ACHN (cell line): ENCODE measurements at regions not wholly inside any gene's neighbourhood (a gene's known extent, or its start where the extent isn't known, plus 50 kb on each side); places are given as distances from the start of the nearest gene placed in this dataset.

Source experiments
- DNase-seq: peaks from one replicate; pipeline ENCODE4 v3.0.0-alpha.2; 2015
- in situ Hi-C: cut with HindIII; loops from 2 replicates; pipeline ENCODE4 v1.10.0; 2017; ENCODE audit warnings: low sequenced_read_pairs, low pct_ligation_motif_present, low pct_unique_long_range_greater_than_20kb

- peak; percentile 97 for DNase-seq
- in situ Hi-C loops = no loop called here
Observed at GRCh38 chr7:130904031-130904757, 170.2 kb upstream of the KLF14 start.

DNA sequence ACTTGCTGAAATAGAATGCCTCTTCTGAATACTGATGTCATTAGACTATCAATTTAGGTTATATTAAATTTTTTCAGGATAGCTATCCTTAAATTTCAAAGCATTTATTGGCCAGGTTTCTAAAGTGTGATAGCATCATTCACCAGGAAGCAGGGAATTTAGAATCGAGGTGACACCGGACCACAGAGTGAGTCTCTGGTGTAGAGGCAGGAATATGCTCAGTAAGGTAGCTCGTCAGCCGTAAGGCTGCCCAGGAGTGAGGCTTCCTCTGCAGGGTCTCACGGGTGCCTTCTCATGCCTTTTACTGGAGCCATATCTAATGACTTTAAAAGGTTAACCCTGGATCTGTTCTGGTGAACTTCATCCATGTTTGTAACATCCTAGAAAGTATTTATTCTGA, 170.8 kb upstream of the KLF14 start:
- DNase-seq = no peak
- in situ Hi-C loops = no loop called here

DNA sequence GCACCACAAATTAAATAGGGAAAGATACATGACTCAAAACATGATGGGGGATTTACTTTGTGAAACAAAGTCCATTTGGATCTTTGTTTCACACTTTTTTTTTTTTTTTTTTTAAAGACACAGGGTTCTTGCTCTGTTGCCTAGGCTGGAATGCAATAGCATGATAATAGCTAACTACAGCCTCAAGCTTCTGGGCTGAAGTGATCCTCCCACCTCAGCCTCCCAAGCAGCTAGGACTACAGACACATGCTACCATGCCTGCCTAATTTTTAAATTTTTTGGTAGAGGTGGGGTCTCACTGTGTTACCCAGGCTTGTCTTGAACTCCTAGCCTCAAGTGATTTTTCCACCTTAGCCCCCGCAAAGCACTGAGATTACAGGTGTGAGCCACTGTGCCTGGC, 172.6 kb upstream of the KLF14 start:
- in situ Hi-C loops = no loop called here
- peak; percentile 70 for DNase-seq

GRCh38 chr7:130907439-130907838, 173.4 kb upstream of the KLF14 start:
- DNase-seq = no peak

GRCh38 chr7:130908345-130909160, 174.5 kb upstream of the KLF14 start:
- DNase-seq = peak; percentile 57
- in situ Hi-C loops = no loop called here

More at GRCh38 chr7:130907439-130907838, 173.4 kb upstream of the KLF14 start:
- in situ Hi-C loops = no loop called here

DNA sequence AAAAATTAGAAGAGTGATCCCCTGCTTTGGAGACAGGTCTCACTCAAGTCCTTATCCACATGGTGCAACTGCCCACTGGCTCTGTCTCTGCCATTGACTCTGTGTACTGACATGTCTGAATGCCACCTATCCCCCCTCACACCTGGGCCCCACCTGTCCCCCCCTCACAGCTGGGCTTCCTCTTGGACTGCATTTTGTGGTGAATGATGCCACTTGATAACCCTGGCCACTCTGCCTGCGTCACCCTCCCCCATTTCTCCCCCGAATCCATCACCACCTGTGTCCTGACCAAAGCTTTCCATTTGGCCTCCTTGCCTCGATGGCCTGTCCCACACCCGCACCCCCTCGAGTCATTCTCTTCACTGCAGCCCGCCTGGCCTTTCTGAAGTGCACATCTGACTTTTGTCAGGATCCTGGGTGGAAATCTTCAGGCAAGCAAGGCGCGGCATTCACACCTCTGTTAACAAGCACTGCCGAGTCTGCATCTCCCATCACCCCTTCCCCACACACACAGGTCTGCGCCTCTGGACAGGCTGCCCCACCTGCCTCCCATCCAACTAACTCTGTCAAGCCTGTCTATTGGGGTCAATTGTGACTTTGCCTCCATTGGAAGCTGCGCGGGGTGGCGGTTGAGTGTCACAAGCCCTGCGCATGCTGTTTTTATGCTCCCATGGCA, 175.3 kb upstream of the KLF14 start:
- DNase-seq = no peak
- in situ Hi-C loops = no loop called here

GRCh38 chr7:130909881-130910672, 176.1 kb upstream of the KLF14 start:
- in situ Hi-C loops = no loop called here
- no peak for DNase-seq

- DNase-seq = peak; percentile 78
- in situ Hi-C loops = no loop called here
Observed at GRCh38 chr7:130910949-130911944, 177.2 kb upstream of the KLF14 start.

DNA sequence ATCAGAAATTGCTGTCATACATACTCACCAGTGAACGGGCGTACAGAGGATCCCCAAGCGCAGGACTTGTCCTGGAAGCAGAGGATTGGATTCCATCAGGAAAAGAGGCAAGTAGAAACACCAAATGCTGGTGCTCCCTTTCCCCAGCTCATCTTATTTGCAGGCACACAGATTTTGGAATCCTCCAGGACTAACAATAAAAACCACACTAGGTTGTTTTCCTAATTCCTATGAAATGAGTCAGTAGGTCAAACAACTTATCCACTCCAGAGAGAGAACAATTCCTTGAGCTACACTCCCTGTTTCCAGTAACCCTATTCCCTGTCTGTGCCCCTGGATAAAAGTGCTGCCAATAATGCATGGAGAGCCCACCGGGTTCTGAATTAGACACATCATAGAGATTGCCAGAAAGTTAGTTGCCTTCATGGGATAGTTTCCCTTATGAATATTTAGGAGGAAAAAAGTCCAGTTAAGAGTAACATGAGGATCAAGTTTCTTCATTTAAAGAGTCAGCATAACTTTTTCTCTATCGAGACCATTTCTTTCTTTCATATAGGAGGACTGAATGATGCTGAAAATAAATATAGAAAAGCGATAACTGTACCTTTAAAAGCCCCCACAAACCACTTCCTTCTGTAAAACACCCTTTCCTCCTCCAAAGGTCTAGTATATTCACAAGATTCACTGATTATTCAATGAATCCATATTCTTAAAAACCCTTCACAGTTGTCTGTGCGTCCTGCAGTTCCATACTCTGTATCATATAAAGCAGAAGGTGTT, 178.3 kb upstream of the KLF14 start:
- peak; percentile 91 for DNase-seq
- in situ Hi-C loops = no loop called here

GRCh38 chr7:130912862-130913638, 179.0 kb upstream of the KLF14 start:
- in situ Hi-C loops = no loop called here
- peak; percentile 100 for DNase-seq

DNA sequence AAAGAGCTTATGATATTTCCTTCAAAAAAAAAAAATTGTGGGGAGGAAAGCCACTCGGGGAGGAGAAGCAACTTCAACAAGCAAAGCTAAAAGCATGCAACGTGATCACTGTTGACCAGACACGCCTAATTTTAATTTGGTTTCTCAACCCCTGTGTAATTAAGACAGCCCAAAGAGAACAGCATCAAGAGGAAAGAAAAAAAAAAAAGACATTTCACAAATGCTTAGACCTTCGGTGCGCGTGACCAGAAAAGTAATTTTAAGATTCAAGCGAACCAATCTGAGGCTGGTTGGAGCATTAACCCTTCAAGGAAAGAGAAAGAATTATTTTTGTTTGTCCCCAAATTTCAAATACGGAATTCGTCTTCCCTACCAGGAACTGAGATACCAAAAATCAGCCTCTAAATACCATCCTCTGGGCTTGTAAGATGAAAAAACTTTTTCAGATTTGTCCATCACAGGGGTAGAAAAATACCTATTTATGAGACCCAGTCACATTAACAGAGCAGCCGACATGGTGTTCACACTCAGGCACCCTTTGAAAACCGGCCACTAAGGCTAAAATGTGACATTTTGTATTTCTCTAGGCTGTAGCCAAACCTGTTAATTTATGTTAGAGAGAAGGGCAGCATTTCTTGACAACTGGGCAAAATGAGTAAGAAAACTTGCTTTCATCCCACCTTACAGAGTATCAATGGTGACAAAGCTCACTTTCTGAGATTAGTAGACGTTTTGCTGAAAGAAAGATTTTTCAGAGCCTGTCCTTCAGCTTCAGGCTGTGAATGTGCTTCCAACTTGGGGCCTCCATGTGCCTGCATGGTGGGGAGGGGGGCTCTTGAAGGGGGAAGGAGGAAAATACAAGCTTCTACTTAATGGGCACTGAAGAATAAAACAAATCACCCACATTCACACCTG, 179.9 kb upstream of the KLF14 start:
- no peak for DNase-seq
- in situ Hi-C loops = no loop called here

DNA sequence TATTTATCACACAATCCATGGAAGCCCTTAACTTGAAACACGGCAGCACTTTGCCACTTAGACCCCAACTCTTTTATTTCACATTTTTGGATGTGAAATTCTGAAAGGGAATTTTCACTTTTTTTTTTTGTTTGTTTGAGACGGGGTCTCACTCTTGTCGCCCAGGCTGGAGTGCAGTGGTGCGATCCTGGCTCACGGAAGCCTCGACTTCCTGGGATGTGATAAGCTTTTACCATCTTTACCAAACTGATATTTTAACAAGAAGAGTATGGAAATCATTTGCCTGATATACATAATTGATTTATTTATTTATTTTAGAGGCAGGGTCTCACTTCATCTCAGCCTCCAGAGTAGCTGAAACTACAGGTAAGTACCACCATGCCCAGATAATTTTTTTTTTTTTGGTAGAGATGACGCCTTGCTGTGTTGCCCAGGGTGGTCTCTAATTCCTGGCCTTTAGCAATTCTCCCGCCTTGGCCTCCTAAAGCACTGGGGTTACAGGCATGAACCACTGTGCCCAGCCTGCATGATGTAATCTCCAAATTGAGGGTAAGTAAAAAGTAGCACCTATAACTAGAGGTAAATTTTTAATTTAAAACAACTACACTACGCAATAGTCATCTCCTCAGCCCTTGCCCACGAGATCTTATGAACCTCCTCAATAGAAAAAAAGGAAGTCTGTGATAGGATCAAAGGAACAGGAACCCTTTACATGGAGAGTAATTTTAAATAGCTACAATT, 180.7 kb upstream of the KLF14 start:
- DNase-seq = no peak
- in situ Hi-C loops = no loop called here

DNA sequence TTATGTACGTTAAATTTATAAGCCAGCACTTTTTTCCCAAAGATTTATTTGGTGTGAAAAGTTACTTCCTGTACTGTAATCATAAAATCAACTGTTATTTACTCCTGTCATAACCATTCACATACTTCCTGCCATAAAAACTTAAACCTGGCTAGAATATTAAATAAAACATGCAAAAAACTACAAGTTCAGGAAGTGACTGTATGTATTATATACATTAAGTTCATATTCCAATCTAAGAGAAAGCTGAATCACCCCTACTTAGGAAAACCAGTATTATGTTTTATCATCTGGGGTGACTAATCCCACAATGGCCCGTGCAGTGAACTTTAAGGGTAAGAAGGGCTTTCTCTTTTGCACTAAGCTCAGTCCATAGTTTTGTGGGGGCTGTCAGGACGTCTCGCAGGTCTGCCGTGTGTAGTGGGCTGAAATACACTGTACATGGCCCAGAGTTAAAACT, 183.7 kb upstream of the KLF14 start:
- DNase-seq = peak; percentile 70
- in situ Hi-C loops = no loop called here
